Smooth muscle cell (in vitro differentiated cells): ENCODE measurements at regions not wholly inside any gene's neighbourhood (a gene's known extent, or its start where the extent isn't known, plus 50 kb on each side); places are given as distances from the start of the nearest gene placed in this dataset.
"Not testable (repeated sequence)": the region's sequence is repeated elsewhere in the genome, so short reads cannot be mapped to it uniquely, and the experiment has no call there.

ENCODE experiments used
- DNase-seq: peaks from one replicate; lab custom pipeline; 2025; ENCODE audit not compliant: unreplicated experiment; lab: John Stamatoyannopoulos, UW
- H2AFZ ChIP-seq: fragments of 200-600 bp; sonication (generic); 2 replicates; pipeline ENCODE4 v1.6.0; 2016; ENCODE audit warnings: antibody characterized with exemption, low read depth, mild to moderate bottlenecking
- H3F3A ChIP-seq: fragments of 200-600 bp; sonication (generic); 2 replicates; pipeline ENCODE4 v1.6.0; 2017; ENCODE audit warnings: antibody characterized with exemption, low read depth
- H3K27ac ChIP-seq: fragments of 200-600 bp; sonication (generic); 2 replicates; pipeline ENCODE4 v1.5.1; 2016; ENCODE audit warnings: low read depth, mild to moderate bottlenecking
- H3K27me3 ChIP-seq: fragments of 200-600 bp; sonication (generic); 2 replicates; pipeline ENCODE4 v1.6.1; 2016; ENCODE audit warnings: low read depth, mild to moderate bottlenecking
- H3K36me3 ChIP-seq: fragments of 200-600 bp; sonication (generic); 2 replicates; pipeline ENCODE4 v1.5.1; 2016; ENCODE audit warnings: low read depth
- H3K4me1 ChIP-seq: fragments of 200-600 bp; sonication (generic); 2 replicates; pipeline ENCODE4 v1.5.1; 2016; ENCODE audit warnings: low read depth
- H3K4me2 ChIP-seq: fragments of 200-600 bp; sonication (generic); 2 replicates; pipeline ENCODE4 v1.6.0; 2016; ENCODE audit warnings: mild to moderate bottlenecking
- H3K4me3 ChIP-seq: fragments of 200-600 bp; sonication (generic); 2 replicates; pipeline ENCODE4 v1.5.1; 2016; ENCODE audit warnings: mild to moderate bottlenecking
- H3K79me2 ChIP-seq: fragments of 200-600 bp; sonication (generic); 2 replicates; pipeline ENCODE4 v1.6.0; 2016; ENCODE audit warnings: low read depth, mild to moderate bottlenecking
- H3K9ac ChIP-seq: fragments of 200-600 bp; sonication (generic); 2 replicates; pipeline ENCODE4 v1.6.0; 2016; ENCODE audit warnings: low read depth
- H3K9me3 ChIP-seq: fragments of 200-600 bp; sonication (generic); replicated peaks from 2 replicates; pipeline ENCODE4 v1.5.1; 2016; ENCODE audit warnings: low read depth
- H4K20me1 ChIP-seq: fragments of 200-600 bp; sonication (generic); 2 replicates; pipeline ENCODE4 v1.6.0; 2016; ENCODE audit warnings: low read depth
- WGBS: methylation state at CpG from one replicate; pipeline ENCODE4 v1.1.7; 2016; ENCODE audit warnings: low lambda C conversion rate; 5-methylcytosine and 5-hydroxymethylcytosine counted together

DNA sequence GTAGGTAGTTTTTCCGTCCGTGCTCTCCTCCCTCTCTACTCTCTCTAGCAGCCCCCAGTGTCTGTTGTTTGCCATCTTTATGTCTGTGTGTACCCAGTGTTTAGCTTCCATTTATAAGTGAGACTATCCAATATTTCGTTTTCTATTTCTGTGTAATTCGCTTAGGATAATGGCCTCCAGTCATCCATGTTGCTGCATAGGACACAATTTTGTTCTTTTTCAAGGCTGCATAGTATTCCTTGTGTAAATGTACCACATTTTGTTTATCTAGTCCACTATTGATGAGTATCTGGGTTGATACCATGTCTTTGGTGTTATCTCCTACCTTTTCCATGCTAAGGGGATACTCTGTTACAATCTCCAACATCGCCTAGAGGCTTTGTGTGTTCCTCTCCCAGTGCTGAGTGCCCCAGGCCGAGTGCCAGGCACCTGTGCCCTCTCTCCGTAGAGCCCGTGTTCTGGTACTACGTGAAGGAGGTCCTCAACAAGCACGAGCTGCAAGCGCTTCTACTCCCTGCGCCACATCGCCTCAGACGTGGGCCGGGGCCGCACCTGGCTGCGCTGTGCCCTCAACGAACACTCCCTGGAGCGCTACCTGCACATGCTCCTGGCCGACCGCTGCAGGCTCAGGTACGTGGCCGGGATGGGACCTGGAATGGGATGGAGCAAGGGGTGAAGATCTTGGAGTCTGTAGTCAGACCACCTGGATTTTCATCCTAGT, 51.0 kb downstream of the NPIPB11 start:
- not testable (repeated sequence) for H3K27me3 ChIP-seq, H3K9me3 ChIP-seq, H2AFZ ChIP-seq, H3K4me3 ChIP-seq, H3K79me2 ChIP-seq, H3K4me2 ChIP-seq, H3K9ac ChIP-seq, DNase-seq, H3F3A ChIP-seq, H3K36me3 ChIP-seq, H3K27ac ChIP-seq, H4K20me1 ChIP-seq, H3K4me1 ChIP-seq
- 97% methylated on average over 23 of the region's 23 CpGs for WGBS

DNA sequence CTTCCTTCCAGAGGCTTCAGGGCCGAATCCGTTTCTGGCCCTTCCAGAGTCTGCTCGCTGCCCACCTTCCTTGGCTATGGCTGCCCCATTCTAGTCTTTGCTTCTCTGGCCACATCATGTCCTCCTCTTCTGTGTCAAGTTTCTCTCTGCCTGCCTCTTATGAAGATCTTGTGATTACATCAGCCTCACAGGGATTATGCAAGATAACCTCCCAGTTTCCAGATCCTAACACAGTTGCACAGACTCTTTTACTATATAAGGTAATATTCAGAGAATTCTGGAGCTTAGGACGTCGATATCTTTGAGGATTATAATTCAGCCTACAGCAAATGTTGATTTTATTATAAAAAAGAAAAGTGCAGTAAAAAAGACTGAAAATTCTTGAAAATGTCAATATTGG, 52.1 kb downstream of the NPIPB11 start:
- H3K79me2 ChIP-seq, H3K4me3 ChIP-seq, DNase-seq, H4K20me1 ChIP-seq, H3K4me1 ChIP-seq, H3K9ac ChIP-seq, H2AFZ ChIP-seq, H3K4me2 ChIP-seq, H3K27me3 ChIP-seq, H3K36me3 ChIP-seq, H3K27ac ChIP-seq, H3K9me3 ChIP-seq, H3F3A ChIP-seq: not testable (repeated sequence)
- WGBS: 23% methylated on average over 2 of the region's 5 CpGs

DNA sequence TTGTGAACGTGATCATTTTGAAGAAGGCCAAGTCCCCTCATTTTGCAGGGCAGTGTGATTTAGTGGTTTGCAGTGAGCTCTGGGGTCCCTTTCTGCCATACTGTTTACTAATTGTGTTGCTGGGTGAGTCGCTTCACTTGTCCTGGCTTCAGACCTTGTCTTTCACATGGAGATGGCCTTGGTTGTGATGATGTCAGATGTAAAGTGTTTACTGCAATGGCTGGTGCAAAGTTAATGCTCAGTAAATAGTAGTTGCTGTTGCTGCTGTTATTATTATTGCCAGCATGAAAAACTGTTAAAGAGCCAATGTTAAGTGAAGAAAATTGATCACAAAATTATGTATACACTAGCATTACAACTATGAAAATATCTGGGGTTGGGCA, 53.9 kb downstream of the NPIPB11 start:
- H3K79me2 ChIP-seq, H3K27me3 ChIP-seq, H3K4me3 ChIP-seq, H2AFZ ChIP-seq, H3F3A ChIP-seq, H4K20me1 ChIP-seq, DNase-seq, H3K9ac ChIP-seq, H3K9me3 ChIP-seq, H3K4me1 ChIP-seq, H3K36me3 ChIP-seq, H3K4me2 ChIP-seq, H3K27ac ChIP-seq: not testable (repeated sequence)
- WGBS: 77% methylated on average over 2 of the region's 2 CpGs

DNA sequence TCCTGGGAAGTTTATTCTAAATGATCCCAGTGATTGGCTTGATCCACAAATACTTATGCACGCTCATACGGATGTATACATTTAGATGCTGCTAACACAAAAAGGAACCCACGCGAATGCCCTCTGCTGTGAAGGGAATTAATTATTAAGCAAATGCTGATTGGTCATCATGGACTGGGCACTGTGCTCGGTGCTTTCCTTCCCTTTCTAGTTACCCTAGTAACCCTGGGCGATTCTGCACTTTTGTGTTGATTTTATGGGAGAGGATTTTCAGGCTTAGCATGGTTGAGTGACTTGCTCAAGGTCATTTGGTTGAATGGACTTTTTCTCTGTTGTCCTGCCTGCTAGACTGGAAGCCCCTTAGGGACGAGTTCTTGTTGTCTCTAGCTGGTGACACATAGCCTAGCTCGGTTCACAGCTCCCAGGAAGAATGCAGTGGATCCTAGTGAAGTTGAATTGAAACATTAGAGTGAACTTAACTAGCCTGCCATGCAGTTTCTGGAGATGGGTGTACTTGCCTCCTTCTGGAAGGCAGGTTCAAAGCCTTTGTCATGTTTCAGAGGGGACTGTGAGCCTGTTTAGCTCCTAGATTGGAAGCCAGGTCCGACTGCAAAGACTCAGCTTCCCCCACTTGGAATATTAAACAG, 54.4 kb downstream of the NPIPB11 start:
- H3K4me3 ChIP-seq, H3K36me3 ChIP-seq, H3K79me2 ChIP-seq, H3F3A ChIP-seq, H3K27ac ChIP-seq, H3K9ac ChIP-seq, H3K4me2 ChIP-seq, H4K20me1 ChIP-seq, H3K4me1 ChIP-seq, H2AFZ ChIP-seq, H3K27me3 ChIP-seq, DNase-seq, H3K9me3 ChIP-seq: not testable (repeated sequence)
- 64% methylated on average over 9 of the region's 9 CpGs for WGBS

DNA sequence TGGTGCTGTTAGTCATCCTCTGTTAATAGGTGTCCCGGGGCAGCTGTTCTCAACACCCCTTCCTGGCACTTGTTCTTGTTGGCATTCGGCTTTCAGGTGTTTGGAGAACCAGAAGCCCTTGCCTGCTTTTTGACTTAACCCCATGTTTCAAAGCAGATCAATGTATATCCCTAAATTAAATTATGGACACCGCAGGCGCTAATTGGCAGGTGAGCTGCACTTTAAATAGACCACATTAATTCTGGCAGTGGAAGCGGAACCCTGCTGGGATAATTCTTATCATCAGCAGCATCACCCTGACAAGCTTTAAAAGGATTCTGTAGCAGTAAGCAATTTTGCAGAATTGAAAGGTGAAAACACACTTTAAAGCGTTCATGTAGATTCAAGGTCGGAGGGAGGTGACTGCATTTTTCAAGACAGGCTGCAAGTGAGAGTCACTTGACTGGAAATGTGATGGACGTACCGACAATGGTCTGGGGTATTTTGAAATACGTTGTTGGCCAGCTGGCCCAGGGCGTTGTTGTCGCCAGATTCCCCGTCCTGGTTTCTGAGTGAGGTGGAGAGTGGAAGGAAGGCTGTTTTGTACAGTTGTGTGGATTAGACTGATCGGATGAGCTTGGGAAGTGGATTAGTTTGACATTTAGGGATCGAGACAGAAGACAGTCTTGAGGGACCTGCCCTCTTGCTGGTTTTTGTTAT, 55.1 kb downstream of the NPIPB11 start:
- H2AFZ ChIP-seq, H3K9ac ChIP-seq, H4K20me1 ChIP-seq, H3K4me3 ChIP-seq, H3K27me3 ChIP-seq, H3K36me3 ChIP-seq, H3K4me2 ChIP-seq, DNase-seq, H3K4me1 ChIP-seq, H3K27ac ChIP-seq, H3K9me3 ChIP-seq, H3F3A ChIP-seq, H3K79me2 ChIP-seq: not testable (repeated sequence)
- WGBS: 63% methylated on average over 15 of the region's 15 CpGs

DNA sequence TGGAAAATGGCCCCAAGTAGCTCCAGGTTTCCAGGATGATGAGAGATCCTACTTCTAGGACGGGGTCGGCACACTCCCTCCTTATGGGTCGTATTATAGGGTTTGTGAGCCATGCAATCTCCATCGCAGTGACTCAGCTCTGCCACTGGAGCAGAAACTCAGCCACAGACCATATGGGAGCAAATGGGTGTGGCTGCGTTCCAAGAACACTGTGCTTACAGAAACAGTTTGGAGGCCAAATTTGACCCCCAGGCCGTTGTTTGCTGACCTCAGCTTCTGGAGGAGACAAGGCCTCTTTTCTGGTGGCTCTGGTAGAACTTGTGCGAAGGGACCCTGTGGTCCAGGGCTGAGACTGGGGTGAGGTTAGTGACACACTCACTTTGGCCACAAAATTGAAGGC, 56.5 kb downstream of the NPIPB11 start:
- not testable (repeated sequence) for H3K27ac ChIP-seq, H3K9ac ChIP-seq, H3K79me2 ChIP-seq, H2AFZ ChIP-seq, DNase-seq, H3K4me3 ChIP-seq, H3K9me3 ChIP-seq, H3K36me3 ChIP-seq, H3K4me2 ChIP-seq, H3K4me1 ChIP-seq, H4K20me1 ChIP-seq, H3F3A ChIP-seq, H3K27me3 ChIP-seq
- WGBS: 25% methylated on average over 7 of the region's 7 CpGs

DNA sequence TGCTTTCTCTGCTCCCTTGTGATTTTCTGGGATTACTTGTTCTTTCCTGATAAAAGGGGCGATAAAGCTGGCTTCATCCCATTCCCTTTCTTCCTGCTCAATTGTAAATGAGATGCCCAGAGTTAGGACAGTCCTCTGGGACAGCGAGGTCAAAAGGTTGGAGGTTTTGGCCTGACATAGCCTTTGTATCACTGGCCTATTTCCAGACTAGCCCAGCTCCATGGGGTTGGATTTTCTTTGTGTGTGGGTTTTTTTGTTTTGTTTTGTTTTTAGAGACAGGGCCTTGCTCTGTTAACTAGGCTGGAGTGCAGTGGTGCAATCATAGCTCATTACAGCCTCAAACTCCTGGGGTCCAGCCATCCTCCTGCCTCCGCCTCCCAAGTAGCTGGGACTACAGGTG, 57.8 kb downstream of the NPIPB11 start:
- H3K4me2 ChIP-seq: not testable (repeated sequence)

DNA sequence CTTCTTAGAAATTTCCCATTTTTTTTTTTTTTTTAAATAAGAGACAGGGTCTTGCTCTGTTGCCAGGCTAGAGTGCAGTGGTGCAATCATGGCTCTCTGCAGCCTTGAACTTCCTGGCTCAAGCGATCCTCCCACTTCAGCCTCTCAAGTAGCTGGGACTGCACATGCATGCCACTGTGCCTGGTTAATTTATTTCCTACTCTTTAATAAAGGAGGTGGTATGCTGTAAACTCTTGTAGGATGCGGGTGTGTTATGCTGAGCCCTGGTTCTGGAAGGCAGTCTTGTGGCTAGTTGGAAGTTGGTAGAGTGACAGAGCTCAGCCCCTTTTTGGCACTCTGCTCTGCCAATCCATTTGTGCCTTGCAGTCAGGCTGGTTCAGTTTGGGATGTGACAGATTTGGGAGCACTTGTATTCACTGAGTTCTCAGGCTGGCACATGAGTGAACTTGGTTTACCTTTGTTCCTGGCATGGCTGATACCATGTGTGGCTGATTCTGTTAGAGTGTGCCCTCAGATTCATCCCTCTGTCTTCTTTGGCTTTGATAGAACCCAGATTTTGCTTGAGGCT, 58.3 kb downstream of the NPIPB11 start:
- 50% methylated on average over 1 of the region's 2 CpGs for WGBS

More for the DNA sequence above, 57.8 kb downstream of the NPIPB11 start:
- not testable (repeated sequence) for H3K9me3 ChIP-seq, H3F3A ChIP-seq, H2AFZ ChIP-seq, H4K20me1 ChIP-seq, H3K27ac ChIP-seq, H3K27me3 ChIP-seq, H3K4me1 ChIP-seq, H3K4me3 ChIP-seq, H3K79me2 ChIP-seq, DNase-seq, H3K9ac ChIP-seq, H3K36me3 ChIP-seq
- 61% methylated on average over 3 of the region's 3 CpGs for WGBS

More for the DNA sequence above, 58.3 kb downstream of the NPIPB11 start:
- H3K4me3 ChIP-seq, DNase-seq, H3K27ac ChIP-seq, H3K9me3 ChIP-seq, H2AFZ ChIP-seq, H3K4me2 ChIP-seq, H3K36me3 ChIP-seq, H3F3A ChIP-seq, H4K20me1 ChIP-seq, H3K4me1 ChIP-seq, H3K79me2 ChIP-seq, H3K9ac ChIP-seq, H3K27me3 ChIP-seq: not testable (repeated sequence)
